Stromal cell of bone marrow (primary cell): ENCODE measurements at regions not wholly inside any gene's neighbourhood (a gene's known extent, or its start where the extent isn't known, plus 50 kb on each side); places are given as distances from the start of the nearest gene placed in this dataset.
A peak's percentile ranks its signal among the peaks of the same experiment; 100 is the strongest.

Experiments used
- DNase-seq: peaks from one replicate; pipeline ENCODE4 v3.0.0-alpha.2; 2012; ENCODE audit warnings: low read depth

- DNase-seq = no peak
Measured at GRCh38 chr3:30945291-30945690, 50.8 kb upstream of the GADL1 start.

- no peak for DNase-seq
Measured at GRCh38 chr3:30948426-30948825, 54.0 kb upstream of the GADL1 start.

DNA sequence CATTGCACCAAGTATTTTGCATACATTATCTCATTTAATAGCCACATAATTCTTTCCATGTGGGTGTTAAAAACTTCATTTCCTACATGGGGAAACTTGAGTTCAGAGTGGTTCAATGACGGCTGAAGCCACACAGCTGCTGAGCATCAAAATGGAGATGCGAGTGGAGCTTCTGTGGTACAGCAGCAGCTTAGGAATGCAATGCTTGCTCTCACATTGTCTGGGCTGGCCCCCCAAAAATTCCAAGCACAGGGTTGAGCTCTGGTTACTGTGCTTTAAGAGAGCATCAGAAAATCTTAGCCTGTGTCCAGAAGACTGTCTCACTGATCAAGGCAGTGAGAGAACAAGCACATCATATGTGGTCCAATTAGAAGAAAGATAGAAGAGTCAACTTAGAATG, 57.4 kb upstream of the GADL1 start:
- no peak for DNase-seq

DNA sequence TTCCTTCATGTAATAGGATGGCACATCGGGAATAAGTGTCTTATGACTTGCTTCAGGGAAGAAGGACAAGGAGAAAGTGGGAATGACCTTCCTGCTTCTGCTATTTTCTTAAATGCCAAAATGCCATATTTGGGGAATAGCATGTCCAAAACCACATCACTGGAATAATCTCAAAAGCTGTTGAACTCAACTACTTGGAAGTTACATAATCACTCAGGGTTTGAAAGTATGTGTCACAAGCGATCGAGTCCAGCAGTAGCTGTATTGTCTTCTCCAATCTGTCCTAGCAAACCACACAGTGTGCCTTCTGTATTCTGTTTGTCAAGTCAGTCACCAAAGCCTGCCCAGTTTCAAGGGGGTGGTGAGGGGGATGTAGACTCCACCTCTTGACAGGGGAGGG, 58.3 kb upstream of the GADL1 start:
- DNase-seq = peak; percentile 37

GRCh38 chr3:30954426-30954825, 60.0 kb upstream of the GADL1 start:
- no peak for DNase-seq

DNA sequence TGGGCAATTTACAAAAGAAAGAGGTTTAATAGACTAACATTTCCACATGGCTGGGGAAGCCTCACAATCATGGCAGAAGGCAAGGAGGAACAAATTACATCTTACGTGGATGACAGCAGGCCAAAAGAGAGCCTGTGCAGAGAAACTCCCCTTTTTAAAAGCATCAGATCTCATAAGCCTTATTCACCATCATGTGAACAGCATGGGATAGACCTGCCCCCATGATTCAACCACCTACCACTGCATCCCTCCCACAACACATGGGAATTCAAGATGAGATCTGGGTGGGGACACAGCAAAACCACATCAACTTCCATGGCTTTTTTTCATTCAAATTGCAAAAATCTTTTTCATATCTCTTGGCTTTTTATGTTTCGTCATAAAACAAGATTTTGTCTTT, 67.6 kb upstream of the GADL1 start:
- DNase-seq = no peak

DNA sequence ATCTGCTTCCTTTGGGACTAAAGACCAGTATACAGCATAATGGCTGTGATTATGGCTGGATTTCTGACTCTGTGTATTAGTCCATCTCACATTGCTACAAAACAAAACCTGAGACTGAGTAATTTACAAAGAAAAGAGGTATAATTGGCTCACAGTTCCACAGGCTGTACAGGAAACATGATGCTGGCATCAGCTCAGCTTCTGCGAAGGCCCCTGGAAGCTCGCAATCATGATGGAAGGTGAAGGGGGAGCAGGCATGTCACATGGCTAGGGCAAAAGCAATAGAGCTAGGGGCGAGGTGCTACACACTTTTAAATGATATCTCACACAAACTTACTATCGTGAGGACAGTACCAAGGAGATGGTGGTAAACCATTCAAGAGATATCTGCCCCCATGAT, 68.0 kb upstream of the GADL1 start:
- no peak for DNase-seq

GRCh38 chr3:30963223-30963722, 68.8 kb upstream of the GADL1 start:
- no peak for DNase-seq

DNA sequence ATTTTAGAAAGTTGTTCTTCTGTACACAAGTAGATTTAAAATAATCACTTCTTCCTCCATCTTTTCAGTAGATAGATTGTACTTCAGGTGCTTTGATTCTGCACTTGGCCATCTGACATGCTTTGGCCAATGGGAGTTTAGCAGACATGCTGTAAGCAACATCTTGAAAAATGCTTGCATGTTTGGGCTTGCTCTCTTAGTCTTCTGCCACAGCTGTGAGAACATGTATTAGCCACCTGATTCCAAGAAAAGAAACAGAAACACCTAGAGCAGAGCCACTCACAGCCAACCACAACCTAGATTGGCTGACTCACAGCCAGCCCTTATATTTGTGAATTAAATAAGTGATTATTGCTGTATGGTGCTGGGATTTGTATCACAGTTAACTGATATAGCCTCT, 70.2 kb upstream of the GADL1 start:
- DNase-seq = no peak

DNA sequence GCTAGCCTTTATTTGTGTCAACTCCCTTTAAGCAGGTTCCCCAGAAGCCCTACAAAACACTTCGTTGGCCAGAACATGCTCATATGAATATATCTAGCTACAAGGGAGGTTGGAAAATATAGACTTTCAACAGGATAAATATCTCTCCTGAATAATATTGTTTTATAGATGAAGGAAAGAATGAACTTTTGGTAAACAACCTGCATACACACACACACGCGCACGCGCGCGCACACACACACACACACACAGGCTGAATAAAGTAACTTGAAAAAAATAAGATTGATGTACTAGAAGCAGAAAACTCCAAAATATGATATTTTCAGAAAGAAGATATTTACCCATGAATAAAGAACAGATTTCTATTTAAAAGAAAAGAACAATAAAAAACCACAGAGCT, 72.4 kb upstream of the GADL1 start:
- no peak for DNase-seq

DNA sequence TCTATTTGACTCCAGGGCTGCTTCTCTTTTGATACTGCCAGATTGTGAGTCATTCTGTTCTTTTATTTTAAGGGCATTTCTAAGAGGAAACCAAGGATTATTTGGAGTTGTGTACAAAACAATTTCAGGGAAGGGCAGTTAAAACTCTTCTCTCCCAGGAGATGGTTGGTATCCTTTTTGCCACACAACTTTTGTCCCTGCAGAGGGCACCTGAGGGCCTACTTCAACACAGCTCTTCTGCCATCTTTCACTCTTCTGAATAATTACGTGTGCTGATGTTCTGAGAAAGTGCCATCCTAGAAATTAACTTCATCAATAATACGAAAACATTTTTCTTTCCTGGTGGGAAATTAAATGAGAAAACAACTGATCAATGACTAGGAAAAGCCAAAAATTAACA, 75.7 kb upstream of the GADL1 start:
- DNase-seq = no peak

DNA sequence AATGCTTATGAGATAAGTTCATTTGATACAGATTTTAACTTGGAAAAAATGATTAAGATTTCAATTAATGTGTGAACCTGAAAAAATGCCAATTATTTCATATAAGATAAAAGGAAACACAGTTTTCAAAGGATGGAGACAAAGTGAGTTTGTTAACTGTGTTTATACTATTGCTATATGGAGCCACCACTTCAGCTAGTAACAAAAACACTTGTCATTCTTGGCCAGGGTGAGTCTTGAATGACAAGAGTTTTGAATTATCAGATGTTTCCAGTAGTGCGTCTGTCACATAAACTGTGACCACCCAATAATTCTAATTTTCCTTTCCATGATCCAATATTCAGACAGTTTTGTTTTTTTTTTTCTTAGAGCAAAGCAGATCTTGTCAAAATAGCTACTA, 78.0 kb upstream of the GADL1 start:
- DNase-seq = no peak

- DNase-seq = no peak
Measured at GRCh38 chr3:30974071-30974470, 79.6 kb upstream of the GADL1 start.

GRCh38 chr3:30977592-30977991, 83.1 kb upstream of the GADL1 start:
- no peak for DNase-seq

DNA sequence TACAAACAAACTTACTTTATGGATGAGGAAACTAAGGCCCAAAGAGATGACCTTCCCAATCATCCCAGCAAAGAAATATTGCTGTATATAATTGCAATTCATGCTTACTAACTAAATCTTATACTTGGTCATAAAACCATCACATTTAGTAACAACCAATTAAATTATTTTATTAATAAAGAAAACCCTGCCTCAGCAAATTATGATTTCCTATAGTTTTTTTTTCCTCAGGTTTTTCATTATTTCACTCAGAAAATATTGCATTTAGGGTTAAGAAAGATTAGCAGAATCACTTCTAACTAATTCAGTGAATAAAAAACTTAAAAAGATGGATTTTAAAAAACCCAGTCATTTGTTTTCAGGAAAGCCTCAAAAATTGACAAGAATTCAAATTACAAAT, 86.5 kb upstream of the GADL1 start:
- DNase-seq = no peak

DNA sequence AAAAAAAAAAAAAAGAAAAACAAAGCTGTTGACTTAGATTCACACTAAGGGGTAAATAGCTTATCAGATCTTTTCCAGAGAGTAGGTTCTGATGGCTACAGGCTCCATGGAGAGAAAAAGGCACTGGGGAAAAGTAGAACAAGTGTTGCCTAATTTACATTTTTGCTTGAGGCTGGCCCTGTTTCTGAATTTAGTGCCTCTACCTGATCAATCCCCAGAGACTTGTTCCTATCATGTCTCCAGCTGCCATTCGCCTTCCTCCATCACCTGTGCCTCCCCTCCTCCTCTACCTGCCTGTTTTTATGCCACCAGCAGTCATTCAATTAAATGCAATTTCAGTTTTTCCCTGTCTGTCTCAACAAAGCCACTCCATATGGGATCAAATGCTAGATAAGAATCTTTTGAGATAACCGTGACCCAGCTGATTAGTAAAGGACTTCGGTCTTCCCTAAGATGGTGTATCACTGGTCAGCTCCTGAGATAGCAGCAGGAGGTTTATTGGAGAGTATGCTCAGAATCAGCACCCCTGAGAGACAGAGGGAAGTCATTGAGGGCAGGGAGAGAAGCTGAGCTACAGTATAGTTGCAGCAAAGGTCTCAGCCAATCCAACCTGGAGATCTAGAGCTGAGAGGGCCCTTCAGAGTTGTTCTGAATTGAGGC, 88.1 kb upstream of the GADL1 start:
- no peak for DNase-seq

GRCh38 chr3:30984855-30985749, 90.6 kb upstream of the GADL1 start:
- DNase-seq = no peak

GRCh38 chr3:30986551-30986950, 92.1 kb upstream of the GADL1 start:
- DNase-seq = no peak

GRCh38 chr3:30988769-30989168, 94.3 kb upstream of the GADL1 start:
- DNase-seq = no peak

GRCh38 chr3:30989276-30990030, 95.0 kb upstream of the GADL1 start:
- no peak for DNase-seq

DNA sequence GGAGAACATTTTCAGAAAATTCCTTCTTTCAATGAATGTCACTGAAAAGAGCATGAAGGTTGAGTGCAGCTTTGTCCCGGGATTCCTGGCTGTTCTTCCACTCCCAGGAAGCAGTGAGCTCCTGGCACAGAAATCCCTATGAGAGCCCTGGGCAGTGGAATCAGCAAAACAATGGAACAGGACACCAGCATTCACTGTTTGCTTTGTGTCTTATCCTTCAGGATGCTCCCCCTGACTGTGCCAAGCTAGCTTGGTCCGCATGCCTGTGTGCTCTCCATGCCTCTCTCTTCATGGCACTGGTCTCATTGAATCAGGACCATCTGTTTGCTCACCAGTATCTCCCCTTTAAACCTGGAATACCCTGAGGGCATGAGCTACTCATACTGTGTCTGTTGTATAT, 102.0 kb upstream of the GADL1 start:
- DNase-seq = no peak

- no peak for DNase-seq
Measured at GRCh38 chr3:31002730-31003129, 108.3 kb upstream of the GADL1 start.
